Hepatocyte (in vitro differentiated cells): ENCODE measurements at regions not wholly inside any gene's neighbourhood (a gene's known extent, or its start where the extent isn't known, plus 50 kb on each side); places are given as distances from the start of the nearest gene placed in this dataset.

Source experiments
- EZH2 ChIP-seq: fragments of 200-600 bp; sonication (generic); IDR thresholded peaks from 2 replicates; pipeline ENCODE4 v1.6.1; 2016; ENCODE audit warnings: antibody characterized with exemption, mild to moderate bottlenecking, borderline replicate concordance
- EZH2phosphoT487 ChIP-seq: fragments of 200-600 bp; sonication (generic); IDR thresholded peaks from one replicate; pipeline ENCODE4 v1.6.1; 2018; ENCODE audit warnings: antibody characterized with exemption, mild to moderate bottlenecking, low read depth, moderate library complexity; ENCODE audit not compliant: unreplicated experiment, severe bottlenecking
- TF ChIP-seq, protein P1 (sequence below): fragments of 200-600 bp; sonication (generic); IDR thresholded peaks from 2 replicates; pipeline ENCODE4 v1.5.1; 2016; ENCODE audit warnings: antibody characterized with exemption, mild to moderate bottlenecking; ENCODE audit not compliant: poor library complexity

GRCh38 chr2:122433123-122433754 is 677.8 kb downstream of the TSN start:
- TF ChIP-seq EZH2phosphoT487: no peak
- TF ChIP-seq, protein P1, sequence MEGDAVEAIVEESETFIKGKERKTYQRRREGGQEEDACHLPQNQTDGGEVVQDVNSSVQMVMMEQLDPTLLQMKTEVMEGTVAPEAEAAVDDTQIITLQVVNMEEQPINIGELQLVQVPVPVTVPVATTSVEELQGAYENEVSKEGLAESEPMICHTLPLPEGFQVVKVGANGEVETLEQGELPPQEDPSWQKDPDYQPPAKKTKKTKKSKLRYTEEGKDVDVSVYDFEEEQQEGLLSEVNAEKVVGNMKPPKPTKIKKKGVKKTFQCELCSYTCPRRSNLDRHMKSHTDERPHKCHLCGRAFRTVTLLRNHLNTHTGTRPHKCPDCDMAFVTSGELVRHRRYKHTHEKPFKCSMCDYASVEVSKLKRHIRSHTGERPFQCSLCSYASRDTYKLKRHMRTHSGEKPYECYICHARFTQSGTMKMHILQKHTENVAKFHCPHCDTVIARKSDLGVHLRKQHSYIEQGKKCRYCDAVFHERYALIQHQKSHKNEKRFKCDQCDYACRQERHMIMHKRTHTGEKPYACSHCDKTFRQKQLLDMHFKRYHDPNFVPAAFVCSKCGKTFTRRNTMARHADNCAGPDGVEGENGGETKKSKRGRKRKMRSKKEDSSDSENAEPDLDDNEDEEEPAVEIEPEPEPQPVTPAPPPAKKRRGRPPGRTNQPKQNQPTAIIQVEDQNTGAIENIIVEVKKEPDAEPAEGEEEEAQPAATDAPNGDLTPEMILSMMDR: no peak
- no peak for TF ChIP-seq EZH2
